Loucy (cell line): ENCODE measurements at regions not wholly inside any gene's neighbourhood (a gene's known extent, or its start where the extent isn't known, plus 50 kb on each side); places are given as distances from the start of the nearest gene placed in this dataset.

ENCODE experiments used
- H2AFZ ChIP-seq: fragments of 200-600 bp; sonication (generic); 2 replicates; pipeline ENCODE4 v1.6.0; 2016; ENCODE audit warnings: antibody characterized with exemption, mild to moderate bottlenecking, low read length, moderate library complexity
- H3F3A ChIP-seq: fragments of 200-600 bp; 2 replicates; pipeline ENCODE4 v1.6.0; 2016; ENCODE audit warnings: antibody characterized with exemption, low read depth, mild to moderate bottlenecking
- H3K27me3 ChIP-seq: fragments of 200-600 bp; sonication (generic); 2 replicates; pipeline ENCODE4 v1.6.1; 2014; ENCODE audit warnings: low read length, mild to moderate bottlenecking; ENCODE audit not compliant: insufficient read depth, poor library complexity, severe bottlenecking
- H3K36me3 ChIP-seq: fragments of 200-600 bp; sonication (generic); 2 replicates; pipeline ENCODE4 v1.6.1; 2016; ENCODE audit warnings: low read length; ENCODE audit not compliant: insufficient read depth
- H3K4me1 ChIP-seq: fragments of 200-600 bp; sonication (generic); 2 replicates; pipeline ENCODE4 v1.5.1; 2014; ENCODE audit warnings: low read length, mild to moderate bottlenecking; ENCODE audit not compliant: insufficient read depth, poor library complexity, severe bottlenecking
- H3K4me2 ChIP-seq: fragments of 200-600 bp; sonication (generic); 2 replicates; pipeline ENCODE4 v1.6.0; 2014; ENCODE audit warnings: antibody characterized with exemption, low read length, low read depth, mild to moderate bottlenecking; ENCODE audit not compliant: poor library complexity, severe bottlenecking
- H3K4me3 ChIP-seq: fragments of 200-600 bp; sonication (generic); 2 replicates; pipeline ENCODE4 v1.5.1; 2014; ENCODE audit warnings: low read length, mild to moderate bottlenecking, mixed read lengths; ENCODE audit not compliant: poor library complexity, severe bottlenecking
- H3K79me2 ChIP-seq: fragments of 200-600 bp; sonication (generic); 2 replicates; pipeline ENCODE4 v1.6.1; 2014; ENCODE audit warnings: low read length; ENCODE audit not compliant: insufficient read depth
- H3K9ac ChIP-seq: fragments of 200-600 bp; sonication (generic); 2 replicates; pipeline ENCODE4 v1.6.0; 2014; ENCODE audit warnings: mild to moderate bottlenecking, low read depth, low read length, moderate library complexity; ENCODE audit not compliant: poor library complexity, severe bottlenecking
- H3K9me2 ChIP-seq: fragments of 200-600 bp; sonication (generic); replicated peaks from 2 replicates; pipeline ENCODE4 v1.6.1; 2016; ENCODE audit warnings: low read depth, low read length, mixed read lengths
- H3K9me3 ChIP-seq: fragments of 200-600 bp; sonication (generic); 2 replicates; pipeline ENCODE4 v1.6.1; 2014; ENCODE audit warnings: mild to moderate bottlenecking, antibody characterized with exemption, low read length, low read depth; ENCODE audit not compliant: insufficient read depth
- H4K20me1 ChIP-seq: fragments of 200-600 bp; sonication (generic); 2 replicates; pipeline ENCODE4 v1.6.0; 2014; ENCODE audit warnings: antibody characterized with exemption, low read length, mild to moderate bottlenecking; ENCODE audit not compliant: insufficient read depth, poor library complexity, severe bottlenecking
- EZH2phosphoT487 ChIP-seq: fragments of 200-600 bp; IDR thresholded peaks from 2 replicates; pipeline ENCODE4 v1.6.1; 2018; ENCODE audit warnings: antibody characterized with exemption, mild to moderate bottlenecking, moderate library complexity, borderline replicate concordance
- TF ChIP-seq, protein P1 (sequence below): fragments of 200-600 bp; sonication (generic); conservative IDR thresholded peaks from 2 replicates; pipeline ENCODE4 v1.5.1; 2014; ENCODE audit warnings: mild to moderate bottlenecking, antibody characterized with exemption, low read length

DNA sequence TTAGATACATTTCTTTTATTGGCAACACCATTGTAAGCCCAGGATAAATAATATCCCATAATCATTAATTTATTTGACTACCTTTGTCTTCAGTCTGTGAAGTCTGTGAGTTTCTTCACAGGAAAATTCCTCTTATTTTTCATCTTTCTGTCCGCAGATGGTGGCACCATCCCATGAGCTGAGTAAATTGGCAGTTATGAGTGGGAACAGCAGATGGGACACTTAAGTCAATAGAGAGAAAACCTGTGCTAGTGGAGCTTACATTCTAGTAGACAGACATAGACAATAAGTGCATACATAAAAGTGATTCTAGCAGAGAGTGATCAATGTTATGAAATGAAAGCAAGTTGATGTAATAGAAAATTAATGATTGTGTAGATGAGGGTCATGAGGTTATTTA is 638.2 kb upstream of the MIR17HG start:
- H3F3A ChIP-seq: no peaks in the 10 kb centered on the region
- no peaks in the 10 kb centered on the region for H3K9me2 ChIP-seq
- no peaks in the 10 kb centered on the region for H4K20me1 ChIP-seq
- H3K79me2 ChIP-seq: no peaks in the 10 kb centered on the region
- H3K4me1 ChIP-seq: no peaks in the 10 kb centered on the region
- no peak overlapping the region for H3K4me3 ChIP-seq
- no peak overlapping the region for H3K9ac ChIP-seq
- H3K4me2 ChIP-seq: no peak overlapping the region
- no peaks in the 10 kb centered on the region for H3K9me3 ChIP-seq
- TF ChIP-seq, protein P1, sequence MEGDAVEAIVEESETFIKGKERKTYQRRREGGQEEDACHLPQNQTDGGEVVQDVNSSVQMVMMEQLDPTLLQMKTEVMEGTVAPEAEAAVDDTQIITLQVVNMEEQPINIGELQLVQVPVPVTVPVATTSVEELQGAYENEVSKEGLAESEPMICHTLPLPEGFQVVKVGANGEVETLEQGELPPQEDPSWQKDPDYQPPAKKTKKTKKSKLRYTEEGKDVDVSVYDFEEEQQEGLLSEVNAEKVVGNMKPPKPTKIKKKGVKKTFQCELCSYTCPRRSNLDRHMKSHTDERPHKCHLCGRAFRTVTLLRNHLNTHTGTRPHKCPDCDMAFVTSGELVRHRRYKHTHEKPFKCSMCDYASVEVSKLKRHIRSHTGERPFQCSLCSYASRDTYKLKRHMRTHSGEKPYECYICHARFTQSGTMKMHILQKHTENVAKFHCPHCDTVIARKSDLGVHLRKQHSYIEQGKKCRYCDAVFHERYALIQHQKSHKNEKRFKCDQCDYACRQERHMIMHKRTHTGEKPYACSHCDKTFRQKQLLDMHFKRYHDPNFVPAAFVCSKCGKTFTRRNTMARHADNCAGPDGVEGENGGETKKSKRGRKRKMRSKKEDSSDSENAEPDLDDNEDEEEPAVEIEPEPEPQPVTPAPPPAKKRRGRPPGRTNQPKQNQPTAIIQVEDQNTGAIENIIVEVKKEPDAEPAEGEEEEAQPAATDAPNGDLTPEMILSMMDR: no peak
- no peak for TF ChIP-seq EZH2phosphoT487
- no peaks in the 10 kb centered on the region for H3K36me3 ChIP-seq
- H3K27me3 ChIP-seq: no peaks in the 10 kb centered on the region
- H2AFZ ChIP-seq: no peak overlapping the region

DNA sequence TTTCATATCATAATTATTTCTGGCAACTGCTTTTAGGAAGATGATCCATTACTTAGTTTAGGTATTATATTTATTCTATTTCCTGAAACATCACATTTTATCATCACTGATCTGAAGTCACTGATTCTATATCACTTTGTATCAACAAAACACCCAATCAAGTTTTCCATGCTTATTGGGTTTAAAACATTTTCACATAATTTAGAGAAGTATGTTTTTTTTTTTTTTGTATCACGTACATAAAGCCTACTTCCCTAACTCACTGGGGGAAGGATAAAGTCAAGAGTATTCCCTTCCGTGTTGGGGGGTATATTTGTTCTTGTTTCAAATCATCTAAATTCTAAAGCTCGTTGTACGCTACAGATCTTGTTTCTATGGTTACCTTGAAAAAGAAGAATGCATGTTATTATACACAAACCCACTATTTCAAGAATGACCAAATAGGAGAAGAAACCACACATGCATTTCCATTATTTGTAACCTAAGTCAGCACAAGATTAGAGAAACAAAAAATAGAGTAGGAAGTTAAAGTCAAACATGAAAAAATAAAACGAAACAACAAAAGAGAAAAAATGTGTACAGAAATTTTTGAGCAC is 637.2 kb upstream of the MIR17HG start:
- no peaks in the 10 kb centered on the region for H3F3A ChIP-seq
- no peaks in the 10 kb centered on the region for H3K4me1 ChIP-seq
- no peaks in the 10 kb centered on the region for H3K9me2 ChIP-seq
- H3K36me3 ChIP-seq: no peaks in the 10 kb centered on the region
- H3K4me2 ChIP-seq: no peak overlapping the region
- no peak overlapping the region for H3K4me3 ChIP-seq
- no peaks in the 10 kb centered on the region for H4K20me1 ChIP-seq
- TF ChIP-seq, protein P1: no peak
- TF ChIP-seq EZH2phosphoT487: no peak
- H2AFZ ChIP-seq: no peak overlapping the region
- H3K27me3 ChIP-seq: no peaks in the 10 kb centered on the region
- H3K9ac ChIP-seq: no peak overlapping the region
- H3K9me3 ChIP-seq: no peaks in the 10 kb centered on the region
- no peaks in the 10 kb centered on the region for H3K79me2 ChIP-seq

DNA sequence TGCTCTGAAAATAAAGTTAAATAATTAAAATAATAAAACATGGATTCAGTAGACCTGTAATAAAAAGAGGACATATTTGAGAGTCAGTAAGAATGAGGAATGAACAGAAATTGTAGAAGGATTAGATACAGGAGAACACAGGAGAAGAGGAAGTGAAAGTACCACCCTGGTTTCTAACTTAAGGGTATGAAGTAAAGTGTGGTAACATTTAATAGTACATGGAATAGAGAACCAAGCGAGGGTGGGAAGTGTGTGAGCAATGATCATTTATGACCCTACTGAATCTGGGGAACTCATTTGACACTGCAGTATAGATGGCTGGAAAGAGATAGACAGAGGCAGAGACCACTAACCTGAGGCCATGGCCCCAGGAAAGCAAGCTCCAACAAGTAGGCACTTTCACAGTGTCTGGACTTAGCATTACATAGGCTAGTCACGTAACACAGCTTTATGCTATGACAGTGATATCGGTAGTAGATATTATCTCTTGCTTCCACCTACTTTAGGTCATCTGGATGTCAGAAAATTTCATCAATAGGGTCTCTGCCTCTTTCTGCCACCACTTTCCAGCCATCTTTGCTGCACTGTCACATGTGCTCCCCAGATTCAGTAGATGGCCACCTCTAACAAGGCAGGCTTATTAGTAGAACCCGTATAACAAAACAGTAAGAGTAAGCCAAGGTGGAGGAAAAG is 633.9 kb upstream of the MIR17HG start:
- H3K4me2 ChIP-seq: no peak overlapping the region

More for the DNA sequence above, 633.9 kb upstream of the MIR17HG start:
- H3K4me3 ChIP-seq: no peak overlapping the region
- H3K9me3 ChIP-seq: no peaks in the 10 kb centered on the region
- TF ChIP-seq, protein P1: no peak
- no peak for TF ChIP-seq EZH2phosphoT487
- no peaks in the 10 kb centered on the region for H3K27me3 ChIP-seq
- no peaks in the 10 kb centered on the region for H3K36me3 ChIP-seq
- no peaks in the 10 kb centered on the region for H3F3A ChIP-seq
- no peaks in the 10 kb centered on the region for H4K20me1 ChIP-seq
- H3K79me2 ChIP-seq: no peaks in the 10 kb centered on the region
- no peaks in the 10 kb centered on the region for H3K4me1 ChIP-seq
- no peak overlapping the region for H2AFZ ChIP-seq
- no peaks in the 10 kb centered on the region for H3K9me2 ChIP-seq
- no peak overlapping the region for H3K9ac ChIP-seq
